ENCODE measurements at regions not wholly inside any gene's neighbourhood (a gene's known extent, or its start where the extent isn't known, plus 50 kb on each side); places are given as distances from the start of the nearest gene placed in this dataset.

DNA sequence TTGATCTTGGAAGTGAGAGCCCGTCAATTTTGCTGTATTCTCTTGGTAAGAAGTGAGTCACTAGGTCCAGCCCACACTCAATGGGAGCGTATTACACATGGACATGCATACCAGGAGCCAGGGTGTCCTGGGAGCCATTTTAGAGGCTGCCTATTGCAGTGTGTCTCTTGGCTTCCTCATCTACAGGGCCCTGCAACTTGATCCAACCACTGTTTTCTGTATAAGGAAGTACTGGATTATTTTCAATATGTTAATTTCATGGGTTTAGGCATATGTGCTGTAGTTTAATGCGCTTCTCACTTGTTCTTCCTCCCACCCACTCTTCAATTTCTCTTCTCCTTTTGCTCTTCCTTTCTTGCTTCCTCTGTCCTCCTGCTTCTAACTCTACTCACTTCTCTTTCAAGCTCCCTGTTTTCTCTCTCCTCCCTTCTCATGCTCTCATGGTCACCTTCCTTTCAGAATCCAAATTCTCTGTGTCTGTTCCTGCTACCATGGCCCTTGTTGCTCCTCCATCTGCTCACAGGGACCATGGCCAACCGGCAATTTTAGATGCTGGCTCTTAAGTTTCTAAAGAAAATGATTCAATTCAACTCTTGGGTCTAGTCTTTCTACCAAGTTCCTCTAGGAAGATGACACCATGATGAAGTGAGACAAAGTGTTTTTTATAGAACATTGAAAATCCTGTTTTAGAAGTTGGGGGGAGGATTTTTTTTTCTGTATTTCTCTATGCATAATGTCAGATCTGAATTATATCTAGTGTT is 152.0 kb upstream of the ZEB2 start:
- Histone ChIP-seq H3K27me3 (no peaks in the 10 kb centered on the region), H3K4me3 (no peak overlapping the region), H3K4me1 (ENCODE audit: insufficient read depth) (no peaks in the 10 kb centered on the region), H3K36me3 (no peaks in the 10 kb centered on the region), H3K9me3 (no peaks in the 10 kb centered on the region), H3K27ac (no peak overlapping the region)
- WGBS, 3 donors, result 94 to 96% (median 94%) methylated on average over 4 of the region's 4 CpGs
- no peak for DNase-seq
- intact Hi-C loops (cut with DNase I), result no loop called here
- TF ChIP-seq, protein P1, sequence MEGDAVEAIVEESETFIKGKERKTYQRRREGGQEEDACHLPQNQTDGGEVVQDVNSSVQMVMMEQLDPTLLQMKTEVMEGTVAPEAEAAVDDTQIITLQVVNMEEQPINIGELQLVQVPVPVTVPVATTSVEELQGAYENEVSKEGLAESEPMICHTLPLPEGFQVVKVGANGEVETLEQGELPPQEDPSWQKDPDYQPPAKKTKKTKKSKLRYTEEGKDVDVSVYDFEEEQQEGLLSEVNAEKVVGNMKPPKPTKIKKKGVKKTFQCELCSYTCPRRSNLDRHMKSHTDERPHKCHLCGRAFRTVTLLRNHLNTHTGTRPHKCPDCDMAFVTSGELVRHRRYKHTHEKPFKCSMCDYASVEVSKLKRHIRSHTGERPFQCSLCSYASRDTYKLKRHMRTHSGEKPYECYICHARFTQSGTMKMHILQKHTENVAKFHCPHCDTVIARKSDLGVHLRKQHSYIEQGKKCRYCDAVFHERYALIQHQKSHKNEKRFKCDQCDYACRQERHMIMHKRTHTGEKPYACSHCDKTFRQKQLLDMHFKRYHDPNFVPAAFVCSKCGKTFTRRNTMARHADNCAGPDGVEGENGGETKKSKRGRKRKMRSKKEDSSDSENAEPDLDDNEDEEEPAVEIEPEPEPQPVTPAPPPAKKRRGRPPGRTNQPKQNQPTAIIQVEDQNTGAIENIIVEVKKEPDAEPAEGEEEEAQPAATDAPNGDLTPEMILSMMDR (IDR thresholded peaks at IDR 0.05), result no peak
- TF ChIP-seq POLR2A (IDR thresholded peaks at IDR 0.05) (no peak), EP300 (IDR thresholded peaks at IDR 0.05) (no peak)

DNA sequence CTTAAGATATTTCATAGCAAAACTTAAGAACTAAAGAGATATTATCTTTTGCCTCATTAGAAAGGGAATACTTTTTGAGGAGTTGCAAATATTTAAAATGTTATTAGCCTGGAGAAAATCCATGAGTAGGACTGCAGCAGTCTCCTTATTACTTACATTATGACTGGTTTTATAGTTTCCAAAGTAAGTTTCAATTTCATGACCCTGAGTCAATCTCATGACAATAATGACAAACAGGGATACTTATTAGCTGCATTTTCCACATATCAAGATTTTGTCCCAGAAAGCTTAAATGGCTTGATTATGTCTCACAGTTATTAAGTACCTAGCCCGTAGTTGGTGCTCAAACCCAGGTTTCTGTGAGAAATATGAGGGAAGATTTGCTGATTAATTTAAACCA is 150.8 kb upstream of the ZEB2 start:
- intact Hi-C loops (cut with DNase I), result no loop called here
- H3K27ac ChIP-seq, result no peak overlapping the region

DNA sequence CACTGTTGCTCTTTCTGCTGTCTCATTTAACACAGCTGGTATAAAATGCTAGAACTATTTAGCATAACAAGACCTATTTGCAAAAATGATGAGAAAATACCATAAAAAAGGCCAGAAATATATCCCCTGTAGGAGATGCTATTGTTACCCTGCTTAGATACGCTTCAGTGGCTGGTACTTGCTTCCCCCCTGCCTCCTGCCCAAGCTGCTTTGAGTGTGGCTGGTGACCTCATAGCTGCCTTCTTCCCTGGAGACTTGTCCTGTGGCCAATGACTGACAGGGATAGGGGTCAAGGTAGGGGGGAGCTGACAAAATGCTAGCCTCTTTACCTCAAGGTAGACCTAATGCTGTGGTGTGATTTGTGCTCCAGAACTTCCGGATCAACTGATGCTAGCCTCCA is 150.2 kb upstream of the ZEB2 start:
- no peaks in the 10 kb centered on the region for H3K36me3 ChIP-seq
- no peaks in the 10 kb centered on the region for H3K27me3 ChIP-seq
- no peak overlapping the region for H3K4me3 ChIP-seq
- DNase-seq, result no peak
- no peaks in the 10 kb centered on the region for H3K9me3 ChIP-seq
- 87 to 92% (median 91%) methylated on average over 2 of the region's 2 CpGs for WGBS, 3 donors
- no peaks in the 10 kb centered on the region for H3K4me1 ChIP-seq (ENCODE audit: insufficient read depth)
- intact Hi-C loops (cut with DNase I), result no loop called here
- TF ChIP-seq POLR2A (IDR thresholded peaks at IDR 0.05) (no peak), EP300 (IDR thresholded peaks at IDR 0.05) (no peak)
- TF ChIP-seq, protein P1 (IDR thresholded peaks at IDR 0.05), result no peak
- no peak overlapping the region for H3K27ac ChIP-seq

More for the DNA sequence above, 150.8 kb upstream of the ZEB2 start:
- no peaks in the 10 kb centered on the region for H3K27me3 ChIP-seq
- no peak overlapping the region for H3K4me3 ChIP-seq
- DNase-seq, result no peak
- WGBS, 3 donors, result 91 to 98% (median 95%) methylated on average over 1 of the region's 1 CpG
- TF ChIP-seq POLR2A (IDR thresholded peaks at IDR 0.05) (no peak), EP300 (IDR thresholded peaks at IDR 0.05) (no peak)
- no peaks in the 10 kb centered on the region for H3K4me1 ChIP-seq (ENCODE audit: insufficient read depth)
- no peaks in the 10 kb centered on the region for H3K36me3 ChIP-seq
- H3K9me3 ChIP-seq, result no peaks in the 10 kb centered on the region

DNA sequence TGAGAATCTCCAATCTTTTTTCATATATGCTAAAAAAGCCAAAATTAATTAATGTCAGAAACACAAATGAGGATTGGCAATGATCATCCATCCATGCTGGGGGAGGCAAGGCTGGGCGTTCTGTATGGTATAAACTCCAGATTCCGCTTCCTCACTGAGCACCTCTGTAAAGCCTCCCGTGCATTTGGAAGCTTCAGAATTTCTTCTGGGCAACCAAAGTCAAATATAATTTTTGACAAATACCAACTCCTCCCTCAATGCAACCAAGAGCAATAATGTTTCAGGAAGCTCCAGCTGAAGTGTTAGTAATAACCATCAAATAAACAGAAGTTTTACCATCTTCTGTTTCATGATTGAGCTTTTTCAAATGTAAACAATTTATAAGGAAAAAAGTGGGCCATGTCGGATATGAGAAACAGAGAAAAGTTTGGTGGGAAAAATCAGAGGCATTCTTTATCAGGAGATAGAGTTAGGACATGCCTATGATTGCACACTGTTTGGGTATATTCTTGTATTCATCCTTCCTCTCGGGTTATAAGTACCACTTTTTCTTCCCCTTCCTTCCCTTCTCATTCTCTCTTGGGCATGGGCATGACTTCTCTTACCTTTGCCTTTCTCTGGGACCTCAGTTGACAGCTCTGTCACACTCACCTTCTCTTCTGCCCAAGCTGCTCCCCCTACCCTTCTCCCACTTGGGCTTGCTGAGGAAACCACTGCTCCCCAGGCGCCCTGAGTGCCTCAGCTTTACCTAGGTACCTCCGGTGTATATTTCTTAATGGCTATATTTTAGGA is 149.5 kb upstream of the ZEB2 start:
- H3K36me3 ChIP-seq, result no peaks in the 10 kb centered on the region
- no peaks in the 10 kb centered on the region for H3K27me3 ChIP-seq
- TF ChIP-seq EP300 (IDR thresholded peaks at IDR 0.05), result no peak
- no peak for TF ChIP-seq POLR2A (IDR thresholded peaks at IDR 0.05)
- TF ChIP-seq, protein P1 (IDR thresholded peaks at IDR 0.05), result no peak
- H3K9me3 ChIP-seq, result no peaks in the 10 kb centered on the region
- no peak for DNase-seq
- 91 to 96% (median 95%) methylated on average over 7 of the region's 7 CpGs for WGBS, 3 donors
- intact Hi-C loops (cut with DNase I), result no loop called here
- H3K4me1 ChIP-seq (ENCODE audit: insufficient read depth), result no peaks in the 10 kb centered on the region
- H3K27ac ChIP-seq, result no peak overlapping the region
- no peak overlapping the region for H3K4me3 ChIP-seq
